ENCODE measurements at regions not wholly inside any gene's neighbourhood (a gene's known extent, or its start where the extent isn't known, plus 50 kb on each side); places are given as distances from the start of the nearest gene placed in this dataset.
"Not testable (repeated sequence)": the region's sequence is repeated elsewhere in the genome, so short reads cannot be mapped to it uniquely, and the experiment has no call there.

DNA sequence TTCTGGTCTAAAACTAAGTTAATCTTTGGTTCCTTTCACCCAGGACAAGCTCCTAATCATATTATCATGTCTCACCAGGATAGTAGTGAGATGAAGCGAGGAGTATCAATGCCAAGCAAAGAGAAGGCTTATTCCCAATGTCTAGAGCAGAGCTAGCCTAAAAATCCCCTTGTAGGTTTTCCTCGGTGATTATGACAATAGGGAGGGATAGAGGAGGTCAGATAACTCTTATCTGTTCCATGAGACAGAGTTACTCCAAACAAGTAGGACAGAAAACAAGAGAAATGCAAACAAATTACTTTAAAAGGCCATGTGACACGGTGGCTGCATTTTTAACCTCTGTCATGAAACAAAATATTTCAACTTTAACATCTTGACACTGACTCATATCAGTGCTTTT lies 623.1 kb downstream of the ADCYAP1 start:
- ATAC-seq (no peak), DNase-seq (no peak)
- Mint-ChIP-seq H3K27me3 (ENCODE audit: low read depth) (no peaks in the 10 kb centered on the region), H3K4me3 (no peak overlapping the region), H3K4me1 (ENCODE audit: low read depth) (no peaks in the 10 kb centered on the region), H3K9me3 (ENCODE audit: insufficient read depth) (no peaks in the 10 kb centered on the region), H3K36me3 (ENCODE audit: low read depth) (no peaks in the 10 kb centered on the region), H3K27ac (no peak overlapping the region)
- ChIA-PET CTCF (no interaction called here), POLR2A (no interaction called here)

DNA sequence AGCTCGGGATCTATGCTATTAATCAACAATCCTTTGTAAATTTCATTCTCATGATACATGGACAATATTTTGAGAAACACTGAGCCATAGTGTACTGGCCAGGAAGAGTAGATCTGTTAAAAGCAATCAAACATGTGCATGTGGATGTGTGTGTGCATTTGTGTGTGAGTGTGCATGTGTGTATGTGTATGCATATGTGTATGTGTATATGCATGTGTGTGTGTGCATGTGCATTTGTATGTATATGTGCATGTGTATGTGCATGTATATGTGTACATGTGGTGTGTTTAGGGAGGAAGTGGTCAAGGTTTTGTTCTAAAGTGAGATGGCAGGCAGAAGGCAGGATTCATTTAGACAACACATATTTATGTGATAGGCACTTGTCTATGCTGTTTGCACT lies 623.8 kb downstream of the ADCYAP1 start:
- no peak overlapping the region for H3K4me3 Mint-ChIP-seq

DNA sequence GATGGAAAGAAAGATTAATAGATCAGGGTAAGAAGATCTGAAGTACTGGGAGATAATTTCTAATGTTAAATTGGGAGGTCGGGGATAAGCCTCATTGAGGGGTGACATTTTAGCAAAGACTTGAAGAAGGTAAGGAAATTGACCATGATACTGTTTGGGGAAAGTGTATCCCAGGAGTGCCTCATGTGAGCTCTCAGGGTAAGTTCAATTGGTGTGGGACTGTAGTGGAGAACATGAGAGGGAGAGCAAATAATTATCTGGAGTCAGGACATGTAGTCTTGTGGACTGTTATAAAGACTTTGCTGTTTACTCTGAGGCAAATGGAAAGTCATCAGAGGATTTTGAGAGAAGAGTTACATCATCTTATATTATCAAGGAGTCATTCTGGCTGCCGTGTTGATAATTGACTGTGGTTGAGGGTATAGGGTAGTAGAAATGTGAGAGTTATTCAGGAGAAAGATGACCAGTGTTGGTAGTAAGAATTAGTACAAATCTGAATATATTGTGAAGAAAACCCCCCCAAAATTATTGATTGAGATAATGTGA lies 624.4 kb downstream of the ADCYAP1 start:
- ATAC-seq, result no peak
- DNase-seq, result no peak
- H3K9me3 Mint-ChIP-seq (ENCODE audit: insufficient read depth), result no peaks in the 10 kb centered on the region
- H3K27ac Mint-ChIP-seq, result no peak overlapping the region
- H3K4me1 Mint-ChIP-seq (ENCODE audit: low read depth), result no peaks in the 10 kb centered on the region
- H3K36me3 Mint-ChIP-seq (ENCODE audit: low read depth), result no peaks in the 10 kb centered on the region
- H3K27me3 Mint-ChIP-seq (ENCODE audit: low read depth), result no peaks in the 10 kb centered on the region
- no peak overlapping the region for H3K4me3 Mint-ChIP-seq
- ChIA-PET POLR2A (no interaction called here), CTCF (no interaction called here)

More for the DNA sequence above, 623.8 kb downstream of the ADCYAP1 start:
- H3K4me1 Mint-ChIP-seq (ENCODE audit: low read depth), result no peaks in the 10 kb centered on the region
- no peaks in the 10 kb centered on the region for H3K27me3 Mint-ChIP-seq (ENCODE audit: low read depth)
- H3K27ac Mint-ChIP-seq, result no peak overlapping the region
- H3K9me3 Mint-ChIP-seq (ENCODE audit: insufficient read depth), result no peaks in the 10 kb centered on the region
- DNase-seq (no peak), ATAC-seq (no peak)
- CTCF ChIA-PET, result no interaction called here
- POLR2A ChIA-PET, result no interaction called here
- no peaks in the 10 kb centered on the region for H3K36me3 Mint-ChIP-seq (ENCODE audit: low read depth)

DNA sequence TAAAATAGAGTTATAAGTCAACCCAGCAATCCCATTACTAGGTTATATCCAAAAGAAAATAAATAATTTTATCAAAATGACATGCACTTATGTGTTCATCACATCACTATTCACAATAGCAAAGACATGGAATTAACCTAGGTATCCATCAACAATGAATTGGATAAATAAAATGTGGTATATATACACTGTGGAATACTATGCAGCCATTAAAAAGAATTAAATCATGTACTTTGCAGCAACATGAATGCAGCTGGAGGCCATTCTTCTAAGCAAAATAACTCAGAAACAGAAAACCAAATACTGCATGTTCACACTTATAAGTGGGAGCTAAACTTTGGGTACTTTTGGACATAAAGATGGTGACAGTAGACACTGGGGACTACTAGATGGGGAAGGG lies 626.0 kb downstream of the ADCYAP1 start:
- ATAC-seq, result no peak
- H3K27me3 Mint-ChIP-seq (ENCODE audit: low read depth), result no peaks in the 10 kb centered on the region
- no peaks in the 10 kb centered on the region for H3K9me3 Mint-ChIP-seq (ENCODE audit: insufficient read depth)
- no peak for DNase-seq
- CTCF ChIA-PET, result no interaction called here
- no peaks in the 10 kb centered on the region for H3K4me1 Mint-ChIP-seq (ENCODE audit: low read depth)
- H3K27ac Mint-ChIP-seq, result no peak overlapping the region
- POLR2A ChIA-PET, result no interaction called here
- no peaks in the 10 kb centered on the region for H3K36me3 Mint-ChIP-seq (ENCODE audit: low read depth)
- no peak overlapping the region for H3K4me3 Mint-ChIP-seq

DNA sequence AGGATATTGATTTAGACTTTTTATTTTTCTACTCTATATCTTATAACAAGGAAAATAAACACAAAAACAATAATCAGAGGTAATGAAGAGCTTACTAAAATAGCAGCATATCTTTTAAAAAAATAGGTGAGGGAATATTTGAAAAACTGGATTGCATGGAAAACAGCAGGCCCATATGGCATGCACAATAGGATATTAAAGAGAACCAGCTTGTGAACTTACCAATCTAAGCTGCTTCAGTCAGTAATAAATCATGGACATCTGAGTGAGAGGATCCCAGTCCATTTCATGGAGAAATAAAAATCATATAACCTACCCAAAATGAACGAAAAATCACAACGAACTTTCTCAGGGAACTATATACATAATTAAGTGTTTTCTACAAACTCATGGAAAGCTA lies 634.6 kb downstream of the ADCYAP1 start:
- H3K36me3 Mint-ChIP-seq (ENCODE audit: low read depth), result no peaks in the 10 kb centered on the region
- DNase-seq (no peak), ATAC-seq (no peak)
- no peaks in the 10 kb centered on the region for H3K27me3 Mint-ChIP-seq (ENCODE audit: low read depth)
- POLR2A ChIA-PET, result no interaction called here
- no peaks in the 10 kb centered on the region for H3K4me1 Mint-ChIP-seq (ENCODE audit: low read depth)
- CTCF ChIA-PET, result no interaction called here
- no peak overlapping the region for H3K4me3 Mint-ChIP-seq
- H3K9me3 Mint-ChIP-seq (ENCODE audit: insufficient read depth), result no peaks in the 10 kb centered on the region
- no peak overlapping the region for H3K27ac Mint-ChIP-seq

DNA sequence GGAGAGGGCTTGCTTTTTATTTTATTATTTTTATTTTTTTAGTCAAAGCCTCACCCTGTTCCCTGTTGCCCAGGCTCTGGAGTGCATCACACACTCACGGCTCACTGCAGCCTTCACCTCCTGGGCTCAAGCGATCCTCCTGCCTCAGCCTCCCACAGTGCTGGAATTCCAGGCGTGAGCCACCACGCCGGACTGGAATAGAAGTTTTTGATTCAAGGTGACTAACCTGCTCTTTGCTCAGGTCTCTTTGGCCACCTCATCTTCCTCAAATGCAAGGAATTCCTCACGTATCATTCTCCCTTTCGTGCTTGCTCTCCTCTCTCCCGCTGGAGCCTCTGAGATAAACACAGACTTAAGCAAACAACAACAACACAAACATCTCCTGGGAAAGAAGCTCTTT lies 636.8 kb downstream of the ADCYAP1 start:
- Mint-ChIP-seq H3K4me3 (no peak overlapping the region), H3K36me3 (ENCODE audit: low read depth) (no peaks in the 10 kb centered on the region), H3K4me1 (ENCODE audit: low read depth) (no peaks in the 10 kb centered on the region), H3K27ac (no peak overlapping the region), H3K27me3 (ENCODE audit: low read depth) (no peaks in the 10 kb centered on the region), H3K9me3 (ENCODE audit: insufficient read depth) (no peaks in the 10 kb centered on the region)
- CTCF ChIA-PET, result no interaction called here
- ATAC-seq, result no peak
- no peak for DNase-seq
- POLR2A ChIA-PET, result no interaction called here

DNA sequence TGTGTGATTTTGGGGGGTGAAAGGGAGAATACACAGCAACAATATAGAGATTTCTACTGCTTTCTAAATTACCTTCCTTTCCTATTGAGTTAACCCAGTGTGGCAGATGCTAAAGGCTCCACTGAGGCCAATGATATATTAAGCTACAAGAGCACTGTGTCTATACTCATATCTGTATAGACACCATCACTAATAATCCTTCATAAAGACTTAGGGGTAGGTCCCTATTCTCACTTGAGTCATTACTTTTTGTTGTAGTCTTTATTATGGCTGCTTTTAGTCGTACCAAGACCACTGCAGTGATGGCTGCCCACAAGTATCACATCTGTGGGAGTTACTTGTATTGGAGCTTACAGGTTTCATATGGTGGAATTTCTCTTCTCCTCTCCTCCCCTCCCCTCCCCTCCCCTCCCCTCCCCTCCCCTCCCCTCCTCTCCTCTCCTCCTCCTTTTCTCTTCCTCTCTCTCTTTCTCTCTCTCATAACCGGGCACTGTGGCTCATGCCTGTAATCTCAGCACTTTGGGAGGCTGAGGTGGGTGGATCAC lies 637.6 kb downstream of the ADCYAP1 start:
- ATAC-seq, result no peak
- H3K9me3 Mint-ChIP-seq (ENCODE audit: insufficient read depth), result no peaks in the 10 kb centered on the region
- H3K4me3 Mint-ChIP-seq, result no peak overlapping the region
- no peaks in the 10 kb centered on the region for H3K36me3 Mint-ChIP-seq (ENCODE audit: low read depth)
- no peaks in the 10 kb centered on the region for H3K27me3 Mint-ChIP-seq (ENCODE audit: low read depth)
- H3K4me1 Mint-ChIP-seq (ENCODE audit: low read depth), result no peaks in the 10 kb centered on the region
- ChIA-PET POLR2A (no interaction called here), CTCF (no interaction called here)
- H3K27ac Mint-ChIP-seq, result no peak overlapping the region
- DNase-seq, result no peak

DNA sequence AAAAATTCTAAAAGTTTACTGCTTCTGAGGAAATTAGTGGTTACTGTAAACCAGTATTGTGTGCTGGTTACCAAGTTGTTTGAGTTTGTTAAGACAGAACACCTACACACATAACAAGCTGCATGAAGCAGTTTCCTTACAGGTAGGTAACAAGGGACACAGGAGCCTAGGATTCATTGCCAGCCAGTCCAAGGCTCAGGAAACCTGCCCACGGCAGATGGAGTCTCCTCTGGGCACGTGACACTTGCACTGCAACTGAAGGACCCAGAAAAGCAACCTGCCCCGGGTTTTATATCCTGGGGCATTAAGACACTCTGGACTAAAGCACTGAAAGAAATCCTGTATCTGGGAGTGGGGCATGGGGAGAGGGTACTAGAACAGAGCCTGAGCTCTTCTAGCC lies 639.3 kb downstream of the ADCYAP1 start:
- DNase-seq, result no peak
- Mint-ChIP-seq H3K27ac (no peak overlapping the region), H3K27me3 (ENCODE audit: low read depth) (no peaks in the 10 kb centered on the region), H3K4me3 (no peak overlapping the region), H3K9me3 (ENCODE audit: insufficient read depth) (no peaks in the 10 kb centered on the region), H3K4me1 (ENCODE audit: low read depth) (no peaks in the 10 kb centered on the region), H3K36me3 (ENCODE audit: low read depth) (no peaks in the 10 kb centered on the region)
- CTCF ChIA-PET, result no interaction called here
- POLR2A ChIA-PET, result no interaction called here
- ATAC-seq, result no peak

DNA sequence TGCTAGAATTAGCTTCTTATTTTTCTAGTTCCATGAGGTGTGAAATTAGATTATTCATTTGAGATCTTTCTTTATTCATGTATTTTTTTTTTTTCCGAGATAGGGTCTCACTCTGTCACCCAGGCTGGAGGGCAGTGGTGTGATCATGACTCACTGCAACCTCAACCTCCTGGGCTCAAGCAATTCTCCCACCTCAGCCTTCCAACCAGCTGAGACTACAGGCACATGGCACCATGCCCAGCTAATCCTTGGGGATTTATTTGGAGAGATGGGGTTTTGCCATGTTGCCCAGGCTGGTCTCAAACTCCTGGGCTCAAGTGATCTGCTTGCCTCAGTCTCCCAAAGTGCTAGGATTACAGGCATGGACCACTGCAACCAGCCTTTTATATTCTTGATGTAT lies 653.0 kb downstream of the ADCYAP1 start:
- H3K4me3 Mint-ChIP-seq; POLR2A ChIA-PET; H3K36me3 Mint-ChIP-seq (ENCODE audit: low read depth); H3K27me3 Mint-ChIP-seq (ENCODE audit: low read depth); CTCF ChIA-PET; ATAC-seq; H3K27ac Mint-ChIP-seq; H3K9me3 Mint-ChIP-seq (ENCODE audit: insufficient read depth); H3K4me1 Mint-ChIP-seq (ENCODE audit: low read depth); DNase-seq: not testable (repeated sequence)

DNA sequence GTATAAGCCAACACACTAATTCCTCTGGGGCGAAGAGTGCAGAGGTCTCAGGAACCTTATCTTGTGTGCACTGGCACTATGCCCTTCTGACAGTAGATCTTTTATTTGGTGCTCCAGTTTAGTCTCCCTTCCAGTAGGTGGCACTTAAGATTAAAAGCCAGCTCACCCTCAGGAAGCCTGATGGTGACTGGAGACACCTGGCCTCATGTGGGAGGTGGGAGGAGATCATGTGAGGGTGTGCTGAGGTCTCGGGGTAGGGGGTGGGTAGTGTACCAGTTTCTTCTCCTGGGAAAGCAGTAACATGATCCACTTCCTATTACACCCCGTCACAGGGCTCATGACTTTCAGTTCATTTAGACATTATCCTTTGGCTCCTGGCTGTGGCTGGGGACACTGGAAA lies 654.9 kb downstream of the ADCYAP1 start:
- Mint-ChIP-seq H3K27me3 (ENCODE audit: low read depth) (no peaks in the 10 kb centered on the region), H3K4me3 (no peak overlapping the region), H3K27ac (no peak overlapping the region), H3K36me3 (ENCODE audit: low read depth) (no peaks in the 10 kb centered on the region), H3K4me1 (ENCODE audit: low read depth) (no peaks in the 10 kb centered on the region), H3K9me3 (ENCODE audit: insufficient read depth) (no peaks in the 10 kb centered on the region)
- DNase-seq, result no peak
- no peak for ATAC-seq
- ChIA-PET CTCF (no interaction called here), POLR2A (no interaction called here)

DNA sequence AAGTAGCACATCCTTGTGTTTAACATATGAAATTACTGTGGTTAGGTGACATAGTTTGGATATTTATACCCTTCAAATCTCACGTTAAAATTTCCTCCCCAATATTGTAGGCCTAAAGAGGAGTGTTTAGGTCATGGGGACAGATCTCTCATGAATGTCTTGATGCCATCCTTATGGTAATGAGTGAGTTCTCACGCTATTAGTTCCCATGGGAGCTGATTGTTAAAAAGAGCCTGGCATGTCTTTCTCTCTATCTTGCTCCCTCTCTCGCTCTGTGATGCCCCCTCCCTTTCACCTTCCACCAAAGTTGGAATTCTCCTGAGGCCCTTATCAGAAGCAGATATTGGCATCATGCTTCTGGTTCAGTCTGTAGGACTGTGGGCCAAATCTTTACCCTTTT lies 660.1 kb downstream of the ADCYAP1 start:
- Mint-ChIP-seq H3K27me3 (ENCODE audit: low read depth) (no peaks in the 10 kb centered on the region), H3K4me1 (ENCODE audit: low read depth) (no peaks in the 10 kb centered on the region), H3K27ac (no peak overlapping the region), H3K4me3 (no peak overlapping the region), H3K9me3 (ENCODE audit: insufficient read depth) (no peaks in the 10 kb centered on the region), H3K36me3 (ENCODE audit: low read depth) (no peaks in the 10 kb centered on the region)
- ChIA-PET POLR2A (no interaction called here), CTCF (no interaction called here)
- no peak for DNase-seq
- ATAC-seq, result no peak

DNA sequence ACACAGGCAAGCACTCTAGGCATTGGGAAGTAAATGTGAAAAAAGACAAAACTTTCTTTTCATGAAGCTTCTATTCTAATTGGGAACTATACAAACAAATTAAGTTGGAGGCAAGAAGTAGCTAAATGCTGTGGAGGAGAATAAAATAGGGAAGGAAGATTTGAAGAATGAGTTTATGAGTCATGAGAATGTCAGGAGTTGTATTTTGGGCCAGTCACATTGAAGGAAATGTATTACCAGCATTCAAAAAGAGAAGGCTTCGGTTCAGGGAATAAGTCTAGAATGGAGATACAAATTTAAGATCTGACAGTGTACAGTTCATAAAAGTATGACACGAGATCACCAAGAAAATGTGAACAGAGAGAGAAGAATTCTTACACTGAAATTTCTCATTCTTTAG lies 666.5 kb downstream of the ADCYAP1 start:
- CTCF ChIA-PET, result no interaction called here
- ATAC-seq (no peak), DNase-seq (no peak)
- H3K27ac Mint-ChIP-seq, result no peak overlapping the region
- no peaks in the 10 kb centered on the region for H3K9me3 Mint-ChIP-seq (ENCODE audit: insufficient read depth)
- H3K4me3 Mint-ChIP-seq, result no peak overlapping the region
- H3K4me1 Mint-ChIP-seq (ENCODE audit: low read depth), result no peaks in the 10 kb centered on the region
- POLR2A ChIA-PET, result no interaction called here
- no peaks in the 10 kb centered on the region for H3K27me3 Mint-ChIP-seq (ENCODE audit: low read depth)
- no peaks in the 10 kb centered on the region for H3K36me3 Mint-ChIP-seq (ENCODE audit: low read depth)

DNA sequence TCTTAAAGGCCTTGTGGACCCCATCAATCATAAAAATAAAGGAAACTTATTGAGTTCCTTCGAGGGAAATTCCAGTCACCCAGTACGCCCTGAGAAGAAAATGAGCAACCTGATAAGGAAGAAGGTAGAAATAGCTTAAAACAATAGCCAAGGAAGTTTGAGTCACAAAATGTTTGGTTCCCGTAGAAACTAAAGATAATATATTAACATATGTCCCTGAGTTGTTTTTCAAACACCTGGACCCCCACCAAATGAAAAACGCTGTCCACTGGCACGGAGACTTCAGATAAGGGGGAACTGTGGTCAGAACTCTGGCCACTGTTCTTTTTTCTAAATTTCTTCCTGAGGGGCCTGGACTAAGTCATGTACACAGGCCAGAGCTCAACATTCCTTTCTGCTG lies 669.1 kb downstream of the ADCYAP1 start:
- H3K4me3 Mint-ChIP-seq, result no peak overlapping the region
- DNase-seq (no peak), ATAC-seq (no peak)
- no peak overlapping the region for H3K27ac Mint-ChIP-seq
- H3K9me3 Mint-ChIP-seq (ENCODE audit: insufficient read depth), result no peaks in the 10 kb centered on the region
- H3K36me3 Mint-ChIP-seq (ENCODE audit: low read depth), result no peaks in the 10 kb centered on the region
- no peaks in the 10 kb centered on the region for H3K27me3 Mint-ChIP-seq (ENCODE audit: low read depth)
- no peaks in the 10 kb centered on the region for H3K4me1 Mint-ChIP-seq (ENCODE audit: low read depth)
- CTCF ChIA-PET, result no interaction called here
- POLR2A ChIA-PET, result no interaction called here

All from activated CD8-positive, alpha-beta T cell treated with anti-CD3 and anti-CD28 coated beads, Interleukin-2, amount 10 ng/mL, durations not matched to agents 7 days and 5 days (primary cell).